Neural progenitor cell (in vitro differentiated cells): ENCODE measurements at regions not wholly inside any gene's neighbourhood (a gene's known extent, or its start where the extent isn't known, plus 50 kb on each side); places are given as distances from the start of the nearest gene placed in this dataset.

Source experiments
- DNase-seq: peaks from one replicate; pipeline ENCODE4 v3.0.0-alpha.2; 2016; ENCODE audit warnings: low spot score
- H2AFZ ChIP-seq: fragments of 200-600 bp; sonication (generic); replicated peaks from 2 replicates; pipeline ENCODE4 v1.6.1; 2016; ENCODE audit warnings: antibody characterized with exemption
- H3F3A ChIP-seq: fragments of 200-600 bp; sonication (generic); 2 replicates; pipeline ENCODE4 v1.6.1; 2016; ENCODE audit warnings: antibody characterized with exemption, low read depth
- H3K27ac ChIP-seq: fragments of 200-600 bp; sonication (generic); 2 replicates; pipeline ENCODE4 v1.5.1; 2016; ENCODE audit warnings: mild to moderate bottlenecking
- H3K27me3 ChIP-seq: fragments of 200-600 bp; sonication (generic); 2 replicates; pipeline ENCODE4 v1.6.1; 2016; ENCODE audit warnings: mild to moderate bottlenecking, moderate library complexity
- H3K36me3 ChIP-seq: fragments of 200-600 bp; sonication (generic); 2 replicates; pipeline ENCODE4 v1.5.1; 2016
- H3K4me1 ChIP-seq: fragments of 200-600 bp; sonication (generic); 2 replicates; pipeline ENCODE4 v1.6.1; 2016; ENCODE audit warnings: mixed run types
- H3K4me2 ChIP-seq: fragments of 200-600 bp; sonication (generic); 2 replicates; pipeline ENCODE4 v1.6.1; 2016
- H3K4me3 ChIP-seq: fragments of 200-600 bp; sonication (generic); 2 replicates; pipeline ENCODE4 v1.5.1; 2016
- H3K79me2 ChIP-seq: fragments of 200-600 bp; sonication (generic); 2 replicates; pipeline ENCODE4 v1.6.1; 2016; ENCODE audit warnings: low read depth
- H3K9ac ChIP-seq: fragments of 200-600 bp; sonication (generic); 2 replicates; pipeline ENCODE4 v1.6.1; 2016
- H3K9me3 ChIP-seq: fragments of 200-600 bp; sonication (generic); 2 replicates; pipeline ENCODE4 v1.5.1; 2016; ENCODE audit warnings: low read depth
- H4K20me1 ChIP-seq: fragments of 200-600 bp; sonication (generic); 2 replicates; pipeline ENCODE4 v1.6.1; 2016; ENCODE audit warnings: low read depth
- H3K27ac Mint-ChIP-seq: 3 replicates; pipeline ENCODE4 v1.8.0; 2021; ENCODE audit warnings: mixed read lengths
- H3K27me3 Mint-ChIP-seq: 2 replicates; pipeline ENCODE4 v1.8.0; 2022; ENCODE audit warnings: low read depth, mild to moderate bottlenecking, inconsistent platforms, moderate library complexity, mixed read lengths; ENCODE audit not compliant: insufficient read depth
- H3K36me3 Mint-ChIP-seq: 3 replicates; pipeline ENCODE4 v1.8.0; 2021; ENCODE audit warnings: mixed read lengths
- H3K4me1 Mint-ChIP-seq: 3 replicates; pipeline ENCODE4 v1.8.0; 2021; ENCODE audit warnings: mixed read lengths
- H3K4me3 Mint-ChIP-seq: 3 replicates; pipeline ENCODE4 v1.8.0; 2021; ENCODE audit warnings: mild to moderate bottlenecking, moderate library complexity, mixed read lengths
- H3K9me3 Mint-ChIP-seq: 3 replicates; pipeline ENCODE4 v1.8.0; 2020; ENCODE audit warnings: mixed read lengths
- EZH2 ChIP-seq: fragments of 200-600 bp; sonication (generic); IDR thresholded peaks from 2 replicates; pipeline ENCODE4 v1.6.1; 2017; ENCODE audit warnings: antibody characterized with exemption, mild to moderate bottlenecking, moderate library complexity
- EZH2phosphoT487 ChIP-seq: fragments of 200-600 bp; sonication (generic); IDR thresholded peaks from 2 replicates; pipeline ENCODE4 v1.6.1; 2017; ENCODE audit warnings: antibody characterized with exemption
- TF ChIP-seq, protein P1 (sequence below): fragments of 200-600 bp; sonication (generic); IDR thresholded peaks from 2 replicates; pipeline ENCODE4 v1.5.1; 2017; ENCODE audit warnings: antibody characterized with exemption, mild to moderate bottlenecking

DNA sequence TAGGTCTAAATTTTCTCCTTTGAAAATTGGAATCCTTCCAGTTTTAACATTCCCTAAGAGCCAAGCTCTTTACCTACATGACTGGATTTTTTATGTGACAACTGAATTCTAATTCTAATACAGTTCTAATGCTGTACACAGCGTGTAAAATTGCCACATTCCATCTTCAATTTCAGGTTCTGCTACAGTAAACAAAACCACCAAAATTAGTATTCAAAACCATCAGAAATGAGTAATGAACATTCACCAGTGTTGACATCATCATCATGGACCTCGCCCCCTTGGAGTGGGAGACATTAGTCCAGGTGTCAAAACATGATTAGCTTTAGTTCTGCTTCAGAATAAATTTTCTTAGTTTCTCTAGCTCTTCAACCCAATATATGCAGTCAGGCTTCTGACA is 133.6 kb downstream of the MBD2 start:
- H3K4me1 ChIP-seq: peaks cover 17% of the 10 kb centered on the region
- H3K9me3 ChIP-seq: no peaks in the 10 kb centered on the region
- no peaks in the 10 kb centered on the region for H3F3A ChIP-seq
- H3K4me3 ChIP-seq: no peak overlapping the region
- no peak for TF ChIP-seq EZH2
- no peak for TF ChIP-seq EZH2phosphoT487
- TF ChIP-seq, protein P1, sequence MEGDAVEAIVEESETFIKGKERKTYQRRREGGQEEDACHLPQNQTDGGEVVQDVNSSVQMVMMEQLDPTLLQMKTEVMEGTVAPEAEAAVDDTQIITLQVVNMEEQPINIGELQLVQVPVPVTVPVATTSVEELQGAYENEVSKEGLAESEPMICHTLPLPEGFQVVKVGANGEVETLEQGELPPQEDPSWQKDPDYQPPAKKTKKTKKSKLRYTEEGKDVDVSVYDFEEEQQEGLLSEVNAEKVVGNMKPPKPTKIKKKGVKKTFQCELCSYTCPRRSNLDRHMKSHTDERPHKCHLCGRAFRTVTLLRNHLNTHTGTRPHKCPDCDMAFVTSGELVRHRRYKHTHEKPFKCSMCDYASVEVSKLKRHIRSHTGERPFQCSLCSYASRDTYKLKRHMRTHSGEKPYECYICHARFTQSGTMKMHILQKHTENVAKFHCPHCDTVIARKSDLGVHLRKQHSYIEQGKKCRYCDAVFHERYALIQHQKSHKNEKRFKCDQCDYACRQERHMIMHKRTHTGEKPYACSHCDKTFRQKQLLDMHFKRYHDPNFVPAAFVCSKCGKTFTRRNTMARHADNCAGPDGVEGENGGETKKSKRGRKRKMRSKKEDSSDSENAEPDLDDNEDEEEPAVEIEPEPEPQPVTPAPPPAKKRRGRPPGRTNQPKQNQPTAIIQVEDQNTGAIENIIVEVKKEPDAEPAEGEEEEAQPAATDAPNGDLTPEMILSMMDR: no peak
- Mint-ChIP-seq H3K36me3 (no peaks in the 10 kb centered on the region), H3K4me1 (peaks cover 6% of the 10 kb centered on the region), H3K27ac (no peak overlapping the region), H3K27me3 (peaks cover 5% of the 10 kb centered on the region), H3K9me3 (peaks cover 4% of the 10 kb centered on the region), H3K4me3 (no peak overlapping the region)
- no peaks in the 10 kb centered on the region for H3K27me3 ChIP-seq
- no peak overlapping the region for H3K9ac ChIP-seq
- no peaks in the 10 kb centered on the region for H4K20me1 ChIP-seq
- H3K36me3 ChIP-seq: no peaks in the 10 kb centered on the region
- no peak overlapping the region for H2AFZ ChIP-seq
- H3K79me2 ChIP-seq: no peaks in the 10 kb centered on the region
- no peak overlapping the region for H3K27ac ChIP-seq
- no peak overlapping the region for H3K4me2 ChIP-seq
- no peak for DNase-seq

DNA sequence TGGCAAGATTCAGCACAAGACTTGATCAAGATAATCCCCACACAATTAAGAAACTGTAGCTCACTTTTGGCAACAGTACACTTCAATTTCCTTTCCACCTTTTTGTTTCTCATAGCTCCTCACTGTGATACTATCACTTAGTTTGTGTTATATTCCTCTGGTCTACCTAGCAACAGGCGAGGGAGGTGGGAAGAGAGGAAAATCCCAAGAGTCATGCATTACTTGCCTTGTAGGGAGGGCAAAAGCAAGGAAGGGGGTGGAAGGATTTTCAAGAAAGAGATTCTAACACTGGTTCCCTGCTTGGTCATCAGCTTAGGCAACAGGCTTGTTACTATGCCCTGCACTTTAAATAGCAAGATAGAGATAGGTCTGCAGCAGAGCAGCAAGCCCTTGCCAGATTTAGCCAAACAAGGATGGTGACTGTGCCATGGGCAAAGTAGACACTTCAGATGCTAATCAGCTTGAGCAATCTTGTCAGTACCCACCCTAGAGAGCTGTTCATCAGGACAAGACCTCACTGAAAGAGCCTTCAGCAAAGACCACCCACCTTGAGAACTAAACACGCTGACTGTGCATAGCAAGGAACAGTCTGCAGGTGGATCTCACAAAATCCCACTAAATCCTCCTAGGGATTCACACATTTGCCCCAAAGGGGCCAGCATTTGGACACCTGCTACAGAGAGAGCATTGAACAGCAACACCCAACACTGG is 134.6 kb downstream of the MBD2 start:
- no peaks in the 10 kb centered on the region for H3K27me3 ChIP-seq
- Mint-ChIP-seq H3K9me3 (peaks cover 2% of the 10 kb centered on the region), H3K27me3 (peaks cover 2% of the 10 kb centered on the region), H3K27ac (no peak overlapping the region), H3K36me3 (no peaks in the 10 kb centered on the region), H3K4me1 (peaks cover 6% of the 10 kb centered on the region), H3K4me3 (no peak overlapping the region)
- no peaks in the 10 kb centered on the region for H3K36me3 ChIP-seq
- H4K20me1 ChIP-seq: no peaks in the 10 kb centered on the region
- H3K9me3 ChIP-seq: no peaks in the 10 kb centered on the region
- TF ChIP-seq EZH2 (no peak), EZH2phosphoT487 (no peak)
- TF ChIP-seq, protein P1: no peak
- no peak overlapping the region for H3K9ac ChIP-seq
- no peak overlapping the region for H3K27ac ChIP-seq
- no peak overlapping the region for H3K4me2 ChIP-seq
- no peak overlapping the region for H3K4me3 ChIP-seq
- H2AFZ ChIP-seq: no peak overlapping the region
- DNase-seq: peak; percentile 60
- peaks cover 17% of the 10 kb centered on the region for H3K4me1 ChIP-seq
- H3F3A ChIP-seq: no peaks in the 10 kb centered on the region
- H3K79me2 ChIP-seq: no peaks in the 10 kb centered on the region

DNA sequence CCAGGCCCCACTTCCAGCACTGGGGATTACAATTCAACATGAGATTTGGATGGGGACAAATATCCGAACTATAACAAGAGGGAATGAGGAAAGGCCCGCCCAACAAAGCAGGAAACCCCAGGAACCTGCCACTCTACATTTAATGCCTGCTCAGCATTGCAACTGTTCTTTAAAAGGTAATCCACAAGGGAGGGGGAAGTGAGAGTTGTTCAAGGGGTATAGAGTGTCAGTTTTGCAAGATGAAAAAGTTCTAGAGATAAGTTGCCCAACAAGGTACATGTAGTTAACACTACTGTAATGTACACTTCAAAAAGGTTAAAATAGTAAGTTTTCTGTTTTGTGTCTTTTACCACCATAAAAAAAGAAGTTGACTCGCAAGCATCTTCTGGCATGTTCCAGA is 137.6 kb downstream of the MBD2 start:
- H3K4me2 ChIP-seq: no peak overlapping the region
- peaks cover 4% of the 10 kb centered on the region for H3K36me3 Mint-ChIP-seq
- TF ChIP-seq, protein P1: no peak
- TF ChIP-seq EZH2 (no peak), EZH2phosphoT487 (no peak)

More for the DNA sequence above, 137.6 kb downstream of the MBD2 start:
- Mint-ChIP-seq H3K9me3 (peaks cover 18% of the 10 kb centered on the region), H3K27ac (no peak overlapping the region), H3K27me3 (peaks cover 2% of the 10 kb centered on the region), H3K4me1 (peaks cover 6% of the 10 kb centered on the region), H3K4me3 (no peak overlapping the region)
- Histone ChIP-seq H3K27me3 (no peaks in the 10 kb centered on the region), H3K79me2 (no peaks in the 10 kb centered on the region), H3K4me1 (peaks cover 17% of the 10 kb centered on the region), H2AFZ (no peak overlapping the region), H3K4me3 (no peak overlapping the region), H3K9ac (no peak overlapping the region), H4K20me1 (no peaks in the 10 kb centered on the region), H3F3A (no peaks in the 10 kb centered on the region), H3K9me3 (no peaks in the 10 kb centered on the region), H3K36me3 (no peaks in the 10 kb centered on the region), H3K27ac (no peak overlapping the region)
- no peak for DNase-seq
